HG03342 (cell line): ENCODE measurements at regions not wholly inside any gene's neighbourhood (a gene's known extent, or its start where the extent isn't known, plus 50 kb on each side); places are given as distances from the start of the nearest gene placed in this dataset.

Experiments used
- ATAC-seq: cut with Tn5 transposase; IDR thresholded peaks from one replicate; pipeline ENCODE4 v1.9.1; 2021; ENCODE audit warnings: mild to moderate bottlenecking, moderate library complexity; ENCODE audit not compliant: unreplicated experiment

DNA sequence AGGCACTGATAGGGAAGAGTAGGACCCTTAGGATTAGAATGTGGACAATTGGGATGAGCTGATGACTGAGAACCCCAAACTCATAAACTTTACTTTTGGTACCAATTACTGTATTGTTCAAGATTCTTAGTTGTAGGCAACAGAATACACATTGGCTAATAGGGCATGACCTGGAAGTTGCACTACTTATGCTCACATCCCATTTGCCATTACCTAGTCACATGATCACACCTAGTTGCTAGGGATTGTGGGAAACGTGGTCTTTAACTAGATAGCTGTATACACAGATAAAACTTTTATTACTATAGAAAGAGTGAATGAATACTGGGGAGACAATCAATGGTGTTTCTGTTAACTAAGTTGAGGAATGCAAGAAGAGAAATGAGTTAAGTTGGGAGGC, 113.4 kb upstream of the AKIRIN2 start:
- no peak for ATAC-seq

DNA sequence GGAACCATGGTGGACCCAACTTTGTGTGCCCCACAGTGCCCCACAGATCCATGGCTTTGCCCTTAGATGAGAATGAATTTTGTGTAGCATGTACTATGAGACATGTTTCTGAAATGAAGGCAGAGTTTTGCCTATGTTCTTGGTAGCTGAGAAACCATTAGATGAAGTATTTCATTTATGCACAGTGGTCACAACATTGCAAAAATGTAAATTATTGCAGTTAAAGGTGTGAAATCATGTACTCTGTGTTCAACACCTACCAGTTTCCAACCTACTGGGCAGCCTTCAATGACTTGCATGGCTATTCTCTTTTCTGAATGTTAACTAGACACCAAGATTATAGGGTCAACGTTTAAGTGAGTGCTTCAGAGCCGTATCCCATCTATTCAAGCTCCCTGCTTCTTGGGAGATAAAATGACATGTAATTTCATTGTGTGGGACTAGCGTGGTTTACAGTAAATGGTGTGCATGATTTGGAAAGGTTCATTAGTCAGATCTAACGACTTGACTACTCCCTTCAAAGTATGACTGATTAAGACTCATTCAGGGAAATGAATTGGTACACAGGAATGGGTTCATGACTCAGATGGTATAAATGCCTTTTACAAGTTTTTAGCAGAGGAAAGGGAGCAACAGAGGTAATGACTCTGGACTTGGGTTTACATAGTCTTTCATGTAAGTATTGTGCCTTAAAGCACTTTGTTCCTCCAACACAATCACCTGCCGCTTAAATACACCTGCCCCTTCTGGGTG, 106.1 kb upstream of the AKIRIN2 start:
- ATAC-seq = no peak

- peak; percentile 88 for ATAC-seq
Observed at GRCh38 chr6:87807475-87807874, 105.4 kb upstream of the AKIRIN2 start.

- ATAC-seq = no peak
Observed at GRCh38 chr6:87806635-87807034, 104.6 kb upstream of the AKIRIN2 start.

GRCh38 chr6:87806099-87806498, 104.1 kb upstream of the AKIRIN2 start:
- no peak for ATAC-seq

- ATAC-seq = no peak
Observed at GRCh38 chr6:87803791-87804190, 101.8 kb upstream of the AKIRIN2 start.

DNA sequence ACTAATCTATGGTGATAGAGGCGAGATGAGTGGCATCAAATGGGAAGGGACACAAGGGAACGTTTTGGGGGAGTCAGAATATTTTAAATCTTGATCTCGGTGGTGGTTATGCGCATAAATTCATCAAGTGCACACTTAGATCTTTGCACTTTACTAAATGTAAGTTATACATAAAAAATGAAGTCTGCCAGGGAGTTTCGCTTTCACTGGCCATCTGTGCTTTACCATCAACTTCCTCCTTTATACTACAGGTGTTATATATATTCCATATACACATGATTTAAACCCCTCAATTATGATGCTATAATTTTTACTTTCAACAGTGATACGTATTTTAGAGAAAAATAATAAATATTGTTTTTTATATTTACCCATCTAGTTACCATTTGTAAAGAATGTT, 97.6 kb upstream of the AKIRIN2 start:
- no peak for ATAC-seq

- ATAC-seq = no peak
Observed at GRCh38 chr6:87798393-87799278, 96.6 kb upstream of the AKIRIN2 start.

GRCh38 chr6:87794922-87795885, 93.2 kb upstream of the AKIRIN2 start:
- no peak for ATAC-seq

DNA sequence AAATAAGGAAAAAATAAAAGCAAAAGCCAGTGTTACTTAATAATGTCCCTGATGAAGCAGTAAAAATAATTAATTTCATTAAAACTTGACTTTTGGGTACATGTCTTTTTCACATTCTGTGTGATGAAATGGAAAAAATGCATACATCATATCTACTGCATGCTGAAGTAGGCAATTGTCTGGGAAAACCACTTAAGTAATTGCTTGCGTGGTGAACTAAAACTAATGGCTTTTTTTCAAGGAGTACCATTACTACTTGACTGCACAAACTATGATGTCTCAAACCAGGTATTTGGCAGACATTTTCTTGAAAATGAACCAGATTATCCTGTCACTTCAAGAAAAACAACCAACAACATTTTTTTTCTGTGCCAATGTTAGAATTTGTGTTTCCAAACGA, 91.3 kb upstream of the AKIRIN2 start:
- ATAC-seq = no peak

- ATAC-seq = no peak
Observed at GRCh38 chr6:87791982-87792381, 89.9 kb upstream of the AKIRIN2 start.

- no peak for ATAC-seq
Observed at GRCh38 chr6:87791485-87791884, 89.5 kb upstream of the AKIRIN2 start.

GRCh38 chr6:87791029-87791428, 89.0 kb upstream of the AKIRIN2 start:
- ATAC-seq = no peak

- no peak for ATAC-seq
Observed at GRCh38 chr6:87789900-87790290, 87.9 kb upstream of the AKIRIN2 start.

DNA sequence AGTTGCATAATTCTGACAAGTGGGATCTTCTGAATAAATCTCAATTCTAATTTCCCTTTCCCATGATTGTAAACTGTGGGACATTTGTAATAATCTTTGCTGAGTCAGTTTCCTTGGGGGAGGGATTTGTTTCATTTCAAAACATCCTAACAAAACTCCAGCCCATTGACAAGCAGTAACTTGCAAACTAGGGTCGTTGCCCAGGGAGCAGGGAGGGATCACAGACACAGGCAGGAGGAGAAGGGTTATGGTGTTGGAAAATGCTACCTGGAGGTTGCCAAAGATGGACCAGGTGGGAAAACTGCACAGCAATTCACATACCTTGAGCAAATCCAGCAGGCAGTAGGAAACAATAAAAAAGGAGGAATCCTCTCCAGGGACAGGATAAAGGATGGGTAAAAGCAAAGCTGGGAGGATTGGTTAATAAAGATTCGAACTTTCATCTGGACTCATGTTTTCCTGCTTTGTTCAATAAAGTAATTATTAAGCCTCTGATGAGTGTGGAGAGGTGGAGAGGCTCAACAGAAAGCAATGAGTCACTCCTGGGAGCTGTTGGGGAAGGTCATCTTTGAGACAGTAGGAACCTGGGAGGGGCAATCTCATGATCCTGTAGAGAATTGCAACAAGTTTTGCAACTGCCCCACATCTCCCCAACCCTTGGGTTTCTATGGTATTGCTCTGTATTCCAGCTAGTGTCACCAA, 87.3 kb upstream of the AKIRIN2 start:
- no peak for ATAC-seq

GRCh38 chr6:87788141-87788540, 86.1 kb upstream of the AKIRIN2 start:
- ATAC-seq = no peak

GRCh38 chr6:87785229-87785862, 83.3 kb upstream of the AKIRIN2 start:
- ATAC-seq = no peak

- ATAC-seq = no peak
Observed at GRCh38 chr6:87784690-87785089, 82.7 kb upstream of the AKIRIN2 start.

DNA sequence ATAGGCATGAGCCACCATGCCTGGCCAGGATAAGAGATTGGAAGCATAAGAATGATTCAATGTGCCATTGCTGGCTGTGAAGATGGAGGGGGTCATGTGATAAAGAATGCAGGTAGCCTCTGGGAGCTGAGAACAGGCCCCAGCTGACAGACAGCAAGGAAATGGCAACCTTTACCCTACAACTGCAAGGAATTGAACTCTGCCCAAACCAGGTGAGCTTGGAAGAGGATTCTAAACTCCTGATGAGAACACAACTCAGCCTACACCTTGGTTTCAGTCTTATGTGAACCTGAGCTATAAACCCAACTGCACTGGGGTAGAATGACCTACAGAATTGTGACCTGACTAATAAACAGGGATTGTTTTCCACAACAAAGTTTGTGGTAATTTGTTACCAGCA, 82.0 kb upstream of the AKIRIN2 start:
- no peak for ATAC-seq

DNA sequence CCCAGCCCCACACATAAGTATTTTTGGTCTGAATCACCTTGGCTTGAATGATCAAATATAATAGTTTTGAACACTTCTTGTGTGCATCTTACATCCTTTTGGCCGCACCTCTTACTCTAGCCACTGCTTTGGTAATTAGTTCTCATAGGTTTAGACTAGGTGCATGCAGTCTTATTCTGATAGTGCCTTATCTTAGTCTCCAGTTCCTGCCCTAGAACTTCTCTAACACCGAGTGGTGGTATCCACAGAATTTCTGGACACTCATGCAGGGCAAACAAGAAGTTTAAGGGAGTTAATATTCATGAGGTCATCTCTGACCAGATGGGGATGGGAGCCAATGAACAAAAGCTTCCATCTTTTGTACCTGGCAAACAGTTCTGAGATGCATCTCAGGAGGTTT, 77.5 kb upstream of the AKIRIN2 start:
- no peak for ATAC-seq
